Calu3 (cell line): ENCODE measurements at regions not wholly inside any gene's neighbourhood (a gene's known extent, or its start where the extent isn't known, plus 50 kb on each side); places are given as distances from the start of the nearest gene placed in this dataset.

ENCODE experiments used
- BruUV-seq: library from RNA; stranded (reverse); fragments of 400-500 nt; replicated peaks from 2 replicates; lab custom pipeline; 2021; lab: Mats Ljungman, UMichigan
- CTCF ChIA-PET: fragments of 300-600 bp; sonication (Branson Sonifier 250); formaldehyde crosslinking; loops from one replicate; lab custom pipeline; 2022; ENCODE audit warnings: antibody characterized with exemption; lab: Charles Lee
- DNase-seq: peaks from one replicate; pipeline ENCODE4 v3.0.0; 2022
- H3K27ac Mint-ChIP-seq: one replicate; pipeline ENCODE4 v1.8.0; 2022; ENCODE audit warnings: mixed read lengths; ENCODE audit not compliant: unreplicated experiment
- H3K27me3 Mint-ChIP-seq: one replicate; pipeline ENCODE4 v1.8.0; 2022; ENCODE audit warnings: mixed read lengths; ENCODE audit not compliant: unreplicated experiment
- H3K36me3 Mint-ChIP-seq: one replicate; pipeline ENCODE4 v1.8.0; 2022; ENCODE audit warnings: mild to moderate bottlenecking, moderate library complexity, mixed read lengths; ENCODE audit not compliant: insufficient read depth, unreplicated experiment
- H3K4me1 Mint-ChIP-seq: one replicate; pipeline ENCODE4 v1.8.0; 2022; ENCODE audit warnings: mild to moderate bottlenecking, low read depth, mixed read lengths; ENCODE audit not compliant: unreplicated experiment
- H3K4me3 Mint-ChIP-seq: one replicate; pipeline ENCODE4 v1.8.0; 2022; ENCODE audit warnings: mild to moderate bottlenecking, low read depth, moderate library complexity, mixed read lengths; ENCODE audit not compliant: unreplicated experiment
- H3K9me3 Mint-ChIP-seq: one replicate; pipeline ENCODE4 v1.8.0; 2022; ENCODE audit warnings: low read depth, mixed read lengths; ENCODE audit not compliant: unreplicated experiment
- CTCF ChIP-seq: fragments of 200-600 bp; IDR thresholded peaks from one replicate; pipeline ENCODE4 v1.8.0; 2022; ENCODE audit warnings: antibody characterized with exemption; ENCODE audit not compliant: unreplicated experiment
- intact Hi-C: fragments of 100-400 bp; cut with micrococcal nuclease; formaldehyde crosslinking; loops from one replicate; pipeline ENCODE4 v1.10.0; 2022; ENCODE audit not compliant: unreplicated experiment

- Mint-ChIP-seq H3K4me1 (peaks cover 15% of the 10 kb centered on the region), H3K27ac (no peak overlapping the region), H3K4me3 (no peak overlapping the region), H3K27me3 (no peaks in the 10 kb centered on the region), H3K36me3 (peaks cover 5% of the 10 kb centered on the region), H3K9me3 (no peaks in the 10 kb centered on the region)
- BruUV-seq = no TSS peak
- intact Hi-C loops = no loop called here
- TF ChIP-seq CTCF = no peak
- DNase-seq = no peak
- CTCF ChIA-PET = no interaction called here
Observed at GRCh38 chr2:62286089-62286785, 90.3 kb downstream of the B3GNT2 start.

GRCh38 chr2:62284980-62285379 lies 89.1 kb downstream of the B3GNT2 start:
- CTCF ChIA-PET = no interaction called here
- no peak for DNase-seq
- BruUV-seq = no TSS peak
- Mint-ChIP-seq H3K9me3 (no peaks in the 10 kb centered on the region), H3K36me3 (peaks cover 5% of the 10 kb centered on the region), H3K4me3 (no peak overlapping the region), H3K27ac (no peak overlapping the region), H3K4me1 (peaks cover 15% of the 10 kb centered on the region), H3K27me3 (no peaks in the 10 kb centered on the region)
- intact Hi-C loops = no loop called here
- no peak for TF ChIP-seq CTCF

GRCh38 chr2:62284471-62284870 lies 88.6 kb downstream of the B3GNT2 start:
- intact Hi-C loops = no loop called here
- BruUV-seq = no TSS peak
- peaks cover 3% of the 10 kb centered on the region for H3K9me3 Mint-ChIP-seq
- H3K4me3 Mint-ChIP-seq = no peak overlapping the region
- peaks cover 15% of the 10 kb centered on the region for H3K4me1 Mint-ChIP-seq
- DNase-seq = no peak
- no peak overlapping the region for H3K27ac Mint-ChIP-seq
- no peaks in the 10 kb centered on the region for H3K27me3 Mint-ChIP-seq
- CTCF ChIA-PET = interaction anchor here (0.7 kb wide), 1 partner anchor 748 kb away, joined by 4 read pairs; no protein-coding TSS in a partner anchor
- no peak for TF ChIP-seq CTCF
- H3K36me3 Mint-ChIP-seq = peaks cover 5% of the 10 kb centered on the region

GRCh38 chr2:62283147-62283546 lies 87.2 kb downstream of the B3GNT2 start:
- Mint-ChIP-seq H3K27ac (no peak overlapping the region), H3K36me3 (peaks cover 5% of the 10 kb centered on the region), H3K4me1 (peaks cover 9% of the 10 kb centered on the region)

More at GRCh38 chr2:62283147-62283546, 87.2 kb downstream of the B3GNT2 start:
- CTCF ChIA-PET = no interaction called here
- H3K4me3 Mint-ChIP-seq = no peak overlapping the region
- H3K27me3 Mint-ChIP-seq = no peaks in the 10 kb centered on the region
- no peak for DNase-seq
- intact Hi-C loops = no loop called here
- H3K9me3 Mint-ChIP-seq = peaks cover 3% of the 10 kb centered on the region
- BruUV-seq = no TSS peak
- no peak for TF ChIP-seq CTCF
